HL-60 (cell line): ENCODE measurements at regions not wholly inside any gene's neighbourhood (a gene's known extent, or its start where the extent isn't known, plus 50 kb on each side); places are given as distances from the start of the nearest gene placed in this dataset.

ENCODE experiments used
- GABPA ChIP-seq: IDR thresholded peaks from 2 replicates; pipeline ENCODE4 v1.6.1; 2012; ENCODE audit warnings: low read depth
- POLR2AphosphoS5 ChIP-seq: IDR thresholded peaks from 2 replicates; pipeline ENCODE4 v1.6.1; 2012; ENCODE audit warnings: low read depth
- SPI1 ChIP-seq: IDR thresholded peaks from 2 replicates; pipeline ENCODE4 v1.6.1; 2012; ENCODE audit warnings: low read depth, mild to moderate bottlenecking, borderline replicate concordance
- TF ChIP-seq, protein P1 (sequence below): IDR thresholded peaks from one replicate; pipeline ENCODE4 v1.5.1; 2011; ENCODE audit warnings: low read length, control low read depth, inconsistent platforms; ENCODE audit not compliant: insufficient read depth
- TF ChIP-seq, protein P2 (sequence below): IDR thresholded peaks from 2 replicates; pipeline ENCODE4 v1.6.1; 2012; ENCODE audit warnings: low read depth; ENCODE audit not compliant: insufficient replicate concordance

DNA sequence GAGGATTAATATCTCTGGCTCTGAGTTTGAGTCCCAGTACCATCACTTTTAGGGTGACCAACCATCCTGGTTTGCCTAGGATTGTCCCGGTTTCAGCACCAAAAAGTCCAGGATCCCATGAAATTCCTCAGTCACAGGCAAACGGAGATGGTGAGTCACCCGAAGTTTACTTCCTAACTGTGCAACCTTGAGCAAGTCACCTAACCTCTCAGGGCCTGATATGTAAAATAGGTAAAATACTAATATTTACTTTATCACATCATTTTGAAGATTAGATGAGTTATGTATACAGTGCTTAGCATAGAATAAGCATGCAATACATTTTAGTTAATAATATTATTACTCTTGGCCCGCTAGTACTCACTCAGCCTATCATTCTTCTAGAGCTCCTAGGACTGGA lies 91.1 kb upstream of the KCNMB2 start:
- TF ChIP-seq, protein P1, sequence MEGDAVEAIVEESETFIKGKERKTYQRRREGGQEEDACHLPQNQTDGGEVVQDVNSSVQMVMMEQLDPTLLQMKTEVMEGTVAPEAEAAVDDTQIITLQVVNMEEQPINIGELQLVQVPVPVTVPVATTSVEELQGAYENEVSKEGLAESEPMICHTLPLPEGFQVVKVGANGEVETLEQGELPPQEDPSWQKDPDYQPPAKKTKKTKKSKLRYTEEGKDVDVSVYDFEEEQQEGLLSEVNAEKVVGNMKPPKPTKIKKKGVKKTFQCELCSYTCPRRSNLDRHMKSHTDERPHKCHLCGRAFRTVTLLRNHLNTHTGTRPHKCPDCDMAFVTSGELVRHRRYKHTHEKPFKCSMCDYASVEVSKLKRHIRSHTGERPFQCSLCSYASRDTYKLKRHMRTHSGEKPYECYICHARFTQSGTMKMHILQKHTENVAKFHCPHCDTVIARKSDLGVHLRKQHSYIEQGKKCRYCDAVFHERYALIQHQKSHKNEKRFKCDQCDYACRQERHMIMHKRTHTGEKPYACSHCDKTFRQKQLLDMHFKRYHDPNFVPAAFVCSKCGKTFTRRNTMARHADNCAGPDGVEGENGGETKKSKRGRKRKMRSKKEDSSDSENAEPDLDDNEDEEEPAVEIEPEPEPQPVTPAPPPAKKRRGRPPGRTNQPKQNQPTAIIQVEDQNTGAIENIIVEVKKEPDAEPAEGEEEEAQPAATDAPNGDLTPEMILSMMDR: no peak
- TF ChIP-seq GABPA (no peak), POLR2AphosphoS5 (no peak), SPI1 (no peak)
- TF ChIP-seq, protein P2, sequence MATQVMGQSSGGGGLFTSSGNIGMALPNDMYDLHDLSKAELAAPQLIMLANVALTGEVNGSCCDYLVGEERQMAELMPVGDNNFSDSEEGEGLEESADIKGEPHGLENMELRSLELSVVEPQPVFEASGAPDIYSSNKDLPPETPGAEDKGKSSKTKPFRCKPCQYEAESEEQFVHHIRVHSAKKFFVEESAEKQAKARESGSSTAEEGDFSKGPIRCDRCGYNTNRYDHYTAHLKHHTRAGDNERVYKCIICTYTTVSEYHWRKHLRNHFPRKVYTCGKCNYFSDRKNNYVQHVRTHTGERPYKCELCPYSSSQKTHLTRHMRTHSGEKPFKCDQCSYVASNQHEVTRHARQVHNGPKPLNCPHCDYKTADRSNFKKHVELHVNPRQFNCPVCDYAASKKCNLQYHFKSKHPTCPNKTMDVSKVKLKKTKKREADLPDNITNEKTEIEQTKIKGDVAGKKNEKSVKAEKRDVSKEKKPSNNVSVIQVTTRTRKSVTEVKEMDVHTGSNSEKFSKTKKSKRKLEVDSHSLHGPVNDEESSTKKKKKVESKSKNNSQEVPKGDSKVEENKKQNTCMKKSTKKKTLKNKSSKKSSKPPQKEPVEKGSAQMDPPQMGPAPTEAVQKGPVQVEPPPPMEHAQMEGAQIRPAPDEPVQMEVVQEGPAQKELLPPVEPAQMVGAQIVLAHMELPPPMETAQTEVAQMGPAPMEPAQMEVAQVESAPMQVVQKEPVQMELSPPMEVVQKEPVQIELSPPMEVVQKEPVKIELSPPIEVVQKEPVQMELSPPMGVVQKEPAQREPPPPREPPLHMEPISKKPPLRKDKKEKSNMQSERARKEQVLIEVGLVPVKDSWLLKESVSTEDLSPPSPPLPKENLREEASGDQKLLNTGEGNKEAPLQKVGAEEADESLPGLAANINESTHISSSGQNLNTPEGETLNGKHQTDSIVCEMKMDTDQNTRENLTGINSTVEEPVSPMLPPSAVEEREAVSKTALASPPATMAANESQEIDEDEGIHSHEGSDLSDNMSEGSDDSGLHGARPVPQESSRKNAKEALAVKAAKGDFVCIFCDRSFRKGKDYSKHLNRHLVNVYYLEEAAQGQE: no peak
